Common myeloid progenitor, CD34-positive (primary cell): ENCODE measurements at regions not wholly inside any gene's neighbourhood (a gene's known extent, or its start where the extent isn't known, plus 50 kb on each side); places are given as distances from the start of the nearest gene placed in this dataset.

Experiments
- CTCF ChIA-PET: fragments of 350-600 bp; sonication (Branson Sonifier 250); formaldehyde crosslinking; loops from one replicate; lab custom pipeline; 2021; ENCODE audit warnings: antibody characterized with exemption; lab: Charles Lee
- POLR2A ChIA-PET: fragments of 350-600 bp; sonication (Branson Sonifier 250); formaldehyde crosslinking; loops from one replicate; lab custom pipeline; 2021; ENCODE audit warnings: antibody characterized with exemption; lab: Charles Lee
- DNase-seq, 3 donors: peaks; one replicate each; pipeline versions ENCODE4 v3.0.0 to v3.0.0-alpha.2; 2013
- H3K27ac ChIP-seq, 2 experiments: 1 replicate in 1 of 2; 2 replicates in 1 of 2; pipeline ENCODE4 v1.7.0; 2013; ENCODE audit warnings: inconsistent platforms in 2 of 2, low read length in 2 of 2, mild to moderate bottlenecking in 2 of 2, low read depth in 1 of 2, moderate library complexity in 1 of 2; ENCODE audit not compliant: severe bottlenecking in 2 of 2, insufficient read depth in 1 of 2, poor library complexity in 1 of 2
- H3K27me3 ChIP-seq, 5 experiments: replicated peaks in 2 of 5; 1 replicate in 3 of 5; 2 replicates in 2 of 5; pipeline versions ENCODE4 v1.6.1 to v1.7.0; 2013; ENCODE audit warnings: low read length in 4 of 5, mild to moderate bottlenecking in 2 of 5, moderate library complexity in 2 of 5, inconsistent platforms in 1 of 5; ENCODE audit not compliant: insufficient read depth in 5 of 5, control insufficient read depth in 4 of 5
- H3K36me3 ChIP-seq, 4 experiments: 1 replicate in 2 of 4; 2 replicates in 2 of 4; pipeline versions ENCODE4 v1.6.1 to v1.7.0; 2013; ENCODE audit warnings: low read length in 3 of 4, control low read depth in 1 of 4, mild to moderate bottlenecking in 1 of 4; ENCODE audit not compliant: control insufficient read depth in 4 of 4, insufficient read depth in 4 of 4
- H3K4me1 ChIP-seq, 4 experiments: 1 replicate in 3 of 4; 2 replicates in 1 of 4; pipeline versions ENCODE4 v1.6.1 to v1.7.1; 2013; ENCODE audit warnings: low read length in 3 of 4, mild to moderate bottlenecking in 3 of 4, control low read depth in 1 of 4, inconsistent platforms in 1 of 4, moderate library complexity in 1 of 4; ENCODE audit not compliant: control insufficient read depth in 4 of 4, insufficient read depth in 4 of 4; ENCODE audit errors: control extremely low read depth in 1 of 4
- H3K4me3 ChIP-seq, 7 experiments: 1 replicate in 4 of 7; 2 replicates in 3 of 7; pipeline versions ENCODE4 v1.5.1 to v1.7.0; 2013; ENCODE audit warnings: mild to moderate bottlenecking in 7 of 7, low read length in 6 of 7, moderate library complexity in 6 of 7, inconsistent platforms in 2 of 7, low read depth in 2 of 7, control low read depth in 1 of 7; ENCODE audit not compliant: insufficient read depth in 4 of 7, control insufficient read depth in 1 of 7; ENCODE audit errors: extremely low read depth in 1 of 7
- H3K9me3 ChIP-seq, 5 experiments: 1 replicate in 4 of 5; 2 replicates in 1 of 5; pipeline versions ENCODE4 v1.6.1 to v1.7.1; 2013; ENCODE audit warnings: low read length in 4 of 5, mild to moderate bottlenecking in 2 of 5, inconsistent platforms in 1 of 5, low read depth in 1 of 5, moderate library complexity in 1 of 5; ENCODE audit not compliant: control insufficient read depth in 4 of 5, insufficient read depth in 2 of 5; ENCODE audit errors: control extremely low read depth in 1 of 5
- WGBS: methylation state at CpG from one replicate; pipeline ENCODE4 v1.1.5; 2013; ENCODE audit not compliant: insufficient coverage; 5-methylcytosine and 5-hydroxymethylcytosine counted together

- H3K27ac ChIP-seq, result no peak overlapping the region
- no peaks in the 10 kb centered on the region for H3K36me3 ChIP-seq
- H3K4me1 ChIP-seq, result no peaks in the 10 kb centered on the region
- no peaks in the 10 kb centered on the region for H3K27me3 ChIP-seq
- CTCF ChIA-PET, result no interaction called here
- no peak overlapping the region for H3K4me3 ChIP-seq
- POLR2A ChIA-PET, result no interaction called here
- WGBS, result no CpG with 5 or more reads among the region's 6 CpGs
- H3K9me3 ChIP-seq, result no peaks in the 10 kb centered on the region
- DNase-seq, result no peak
Observed at GRCh38 chrY:7261254-7261653, 349.7 kb upstream of the AMELY start.

DNA sequence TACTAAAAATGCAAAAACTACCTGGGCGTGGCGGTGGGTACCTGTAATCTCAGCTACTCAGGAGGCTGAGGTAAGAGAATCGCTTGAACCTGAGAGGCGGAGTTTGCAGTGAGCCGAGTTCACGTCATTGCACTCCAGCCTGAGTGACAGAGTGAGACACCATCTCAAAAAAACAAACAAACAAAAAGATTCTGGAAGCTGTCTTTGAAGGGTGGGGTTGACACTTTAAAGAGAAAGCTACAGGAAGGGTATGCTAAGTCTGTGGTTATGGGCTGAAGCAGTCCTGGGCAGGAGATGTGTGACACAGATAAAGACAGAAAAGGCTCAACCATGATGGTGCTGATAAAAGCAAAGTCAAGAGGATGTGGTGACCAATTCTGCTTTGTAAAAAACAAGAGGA lies 328.5 kb upstream of the AMELY start:
- Histone ChIP-seq H3K4me3 (no peak overlapping the region), H3K4me1 (peaks cover 0 to 4% (median 0%) of the 10 kb centered on the region in 4 experiments), H3K9me3 (peaks cover 0 to 2% (median 0%) of the 10 kb centered on the region in 5 experiments), H3K27ac (no peak overlapping the region), H3K27me3 (no peaks in the 10 kb centered on the region), H3K36me3 (no peaks in the 10 kb centered on the region)
- DNase-seq, result no peak
- ChIA-PET CTCF (no interaction called here), POLR2A (no interaction called here)
- no CpG with 5 or more reads among the region's 6 CpGs for WGBS

GRCh38 chrY:7211971-7212370 lies 300.4 kb upstream of the AMELY start:
- Histone ChIP-seq H3K27me3 (no peaks in the 10 kb centered on the region), H3K4me3 (no peak overlapping the region), H3K4me1 (no peaks in the 10 kb centered on the region), H3K9me3 (no peaks in the 10 kb centered on the region), H3K36me3 (no peaks in the 10 kb centered on the region), H3K27ac (no peak overlapping the region)
- WGBS, result no CpG with 5 or more reads among the region's 5 CpGs
- ChIA-PET POLR2A (no interaction called here), CTCF (no interaction called here)
- no peak for DNase-seq

DNA sequence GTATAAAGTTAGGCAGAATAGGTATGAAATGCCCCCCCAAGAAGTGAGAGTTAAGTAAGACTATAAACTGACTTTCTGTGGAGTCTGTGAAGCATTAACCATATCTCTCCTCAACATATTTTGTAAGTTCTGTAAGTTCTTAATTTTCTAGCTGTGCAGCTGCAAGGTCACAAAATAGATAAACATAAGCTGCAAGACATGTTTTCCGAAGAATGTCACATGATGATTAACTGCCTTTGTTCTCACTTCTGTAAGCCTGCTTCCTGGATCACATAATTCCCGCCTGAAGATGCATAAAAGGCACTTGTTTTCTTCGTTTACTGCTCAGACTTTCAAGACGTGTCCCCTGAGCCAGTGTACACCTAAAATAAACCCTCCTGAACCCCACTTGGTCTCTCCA lies 292.9 kb upstream of the AMELY start:
- ChIA-PET CTCF (no interaction called here), POLR2A (no interaction called here)
- no peaks in the 10 kb centered on the region for H3K4me1 ChIP-seq
- peaks cover 0 to 2% (median 0%) of the 10 kb centered on the region in 5 experiments for H3K27me3 ChIP-seq
- H3K4me3 ChIP-seq, result no peak overlapping the region
- peak in 1 of 3 donors; percentile 1 for DNase-seq
- no peak overlapping the region for H3K27ac ChIP-seq
- no peaks in the 10 kb centered on the region for H3K36me3 ChIP-seq
- WGBS, result no CpG with 5 or more reads among the region's 4 CpGs
- no peaks in the 10 kb centered on the region for H3K9me3 ChIP-seq

GRCh38 chrY:7182591-7182990 lies 271.0 kb upstream of the AMELY start:
- no peaks in the 10 kb centered on the region for H3K4me1 ChIP-seq
- H3K27me3 ChIP-seq, result no peaks in the 10 kb centered on the region
- no peak for DNase-seq
- ChIA-PET POLR2A (no interaction called here), CTCF (no interaction called here)
- no peak overlapping the region for H3K4me3 ChIP-seq
- peaks cover 0 to 6% (median 0%) of the 10 kb centered on the region in 5 experiments for H3K9me3 ChIP-seq
- H3K36me3 ChIP-seq, result no peaks in the 10 kb centered on the region
- H3K27ac ChIP-seq, result no peak overlapping the region

GRCh38 chrY:7177631-7178030 lies 266.1 kb upstream of the AMELY start:
- Histone ChIP-seq H3K27me3 (no peaks in the 10 kb centered on the region), H3K4me3 (no peak overlapping the region), H3K4me1 (no peaks in the 10 kb centered on the region), H3K27ac (no peak overlapping the region), H3K36me3 (no peaks in the 10 kb centered on the region), H3K9me3 (no peaks in the 10 kb centered on the region)
- no peak for DNase-seq
- ChIA-PET POLR2A (no interaction called here), CTCF (no interaction called here)
- WGBS, result no CpG with 5 or more reads among the region's 5 CpGs

- H3K4me1 ChIP-seq, result no peaks in the 10 kb centered on the region
- no peak overlapping the region for H3K27ac ChIP-seq
- no peak for DNase-seq
- WGBS, result no CpG with 5 or more reads among the region's 1 CpG
- H3K36me3 ChIP-seq, result no peaks in the 10 kb centered on the region
- no peaks in the 10 kb centered on the region for H3K9me3 ChIP-seq
- CTCF ChIA-PET, result no interaction called here
- H3K4me3 ChIP-seq, result no peak overlapping the region
- H3K27me3 ChIP-seq, result no peaks in the 10 kb centered on the region
- POLR2A ChIA-PET, result no interaction called here
Observed at GRCh38 chrY:7169475-7169874, 257.9 kb upstream of the AMELY start.
